HG02981 (cell line): ENCODE measurements at regions not wholly inside any gene's neighbourhood (a gene's known extent, or its start where the extent isn't known, plus 50 kb on each side); places are given as distances from the start of the nearest gene placed in this dataset.

Experiments used
- ATAC-seq: cut with Tn5 transposase; IDR thresholded peaks from one replicate; pipeline ENCODE4 v1.9.1; 2021; ENCODE audit warnings: mild to moderate bottlenecking, moderate library complexity; ENCODE audit not compliant: unreplicated experiment

GRCh38 chr10:10870523-10871241 is 147.0 kb upstream of the CELF2 start:
- ATAC-seq: no peak

GRCh38 chr10:10871352-10871751 is 146.3 kb upstream of the CELF2 start:
- ATAC-seq: no peak

- no peak for ATAC-seq
Measured at GRCh38 chr10:10872035-10872673, 145.5 kb upstream of the CELF2 start.

GRCh38 chr10:10872764-10873163 is 144.9 kb upstream of the CELF2 start:
- ATAC-seq: no peak

DNA sequence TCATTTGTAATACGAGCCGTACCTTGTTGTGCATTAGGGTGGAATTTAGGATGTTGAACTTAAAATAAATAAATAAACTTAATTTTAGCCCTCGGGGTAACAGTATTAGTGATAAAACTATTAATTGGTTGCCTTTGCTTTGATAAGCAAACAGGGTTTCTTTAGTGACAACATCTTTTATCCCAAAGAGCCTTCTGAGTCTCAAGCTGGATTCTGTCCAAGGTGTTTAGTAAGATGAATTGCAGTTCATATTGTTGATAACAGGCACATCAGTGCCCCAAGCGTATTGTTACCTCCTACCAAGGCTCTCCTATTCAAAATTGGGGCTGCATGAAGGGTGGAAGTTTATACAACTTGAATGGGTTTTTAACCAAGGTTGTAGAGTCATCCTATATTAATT is 144.4 kb upstream of the CELF2 start:
- ATAC-seq: no peak

DNA sequence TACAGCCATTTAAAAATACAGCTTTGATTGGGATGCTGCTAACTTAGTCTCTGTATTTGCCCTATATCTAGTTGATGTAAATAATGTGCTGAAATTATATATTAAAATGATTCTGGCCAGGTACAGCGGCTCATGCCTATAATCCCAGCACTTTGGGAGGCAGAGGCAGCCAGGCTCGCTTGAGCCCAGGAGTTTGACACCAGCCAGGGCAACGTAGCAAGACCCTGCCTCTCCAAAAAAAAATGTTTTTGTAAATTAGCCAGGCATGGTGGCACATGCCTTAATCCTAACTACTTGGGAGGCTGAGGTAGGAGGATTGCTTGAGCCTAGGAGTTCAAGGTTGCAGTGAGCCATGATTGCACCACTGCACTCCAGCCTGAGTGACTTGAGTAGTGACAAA is 143.8 kb upstream of the CELF2 start:
- ATAC-seq: no peak

GRCh38 chr10:10878963-10879362 is 138.7 kb upstream of the CELF2 start:
- ATAC-seq: no peak

DNA sequence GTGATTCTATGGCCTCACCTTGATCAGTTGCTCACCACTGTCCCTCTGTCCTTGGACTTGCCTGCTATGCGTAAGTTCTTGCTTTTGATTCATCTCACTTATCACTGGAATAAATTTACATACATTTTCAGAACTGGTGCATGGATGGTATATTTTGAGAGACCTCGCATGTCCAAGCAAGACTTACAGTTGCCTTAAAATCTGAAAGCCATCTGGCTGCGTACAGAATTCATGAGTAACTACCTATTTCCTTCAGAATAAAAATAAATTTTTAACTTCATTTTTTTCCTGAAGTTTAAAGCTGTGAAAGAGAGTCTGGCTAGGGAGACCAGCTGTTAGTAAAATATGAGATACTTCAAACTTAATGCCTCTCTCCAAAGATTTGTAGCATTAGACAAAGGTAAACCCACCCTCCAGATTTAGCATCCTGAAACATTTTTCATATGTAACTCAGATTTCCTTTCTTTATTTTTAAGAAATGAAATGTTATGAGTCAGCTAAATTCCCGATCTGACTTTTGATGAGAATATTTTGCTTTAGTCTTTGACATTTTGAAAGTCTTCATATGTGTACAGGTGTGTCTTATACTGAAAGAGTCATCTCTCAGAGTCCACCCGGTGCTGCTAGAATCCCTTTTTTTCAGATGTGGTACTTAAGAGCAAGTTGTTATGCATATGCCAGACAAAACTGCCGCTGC is 136.4 kb upstream of the CELF2 start:
- no peak for ATAC-seq

- ATAC-seq: no peak
Measured at GRCh38 chr10:10883737-10884136, 133.9 kb upstream of the CELF2 start.

DNA sequence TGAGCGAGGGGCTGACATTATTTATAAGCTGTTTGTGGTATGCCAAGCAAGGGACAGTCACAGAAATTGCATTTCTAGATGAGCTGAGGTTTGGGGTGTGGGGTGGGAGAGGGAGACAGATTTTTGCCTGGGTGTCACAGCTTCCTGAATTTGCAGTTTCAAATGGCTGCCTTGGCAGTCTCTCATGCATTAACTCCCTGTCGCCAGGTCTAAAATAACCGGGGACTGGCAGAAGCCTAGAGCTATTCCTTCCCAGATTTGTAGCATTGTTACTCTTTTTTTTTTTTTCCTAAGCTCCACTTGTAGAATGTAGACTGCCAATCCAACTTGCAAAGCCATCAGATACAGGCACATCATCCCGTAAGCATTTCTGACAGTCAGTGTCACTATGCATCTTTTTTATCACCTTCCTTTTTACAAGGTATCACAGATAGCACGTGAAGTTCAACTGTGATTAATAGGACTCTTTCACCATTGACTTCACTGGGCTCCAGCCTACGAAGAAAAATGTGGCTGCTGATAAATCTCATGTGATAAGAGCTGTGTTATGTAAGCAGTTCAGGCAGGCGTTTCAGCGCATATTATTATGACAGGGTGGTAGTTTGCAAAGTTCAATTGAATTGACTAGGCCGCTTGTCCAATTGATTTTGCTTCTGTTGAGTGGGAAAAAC is 130.7 kb upstream of the CELF2 start:
- no peak for ATAC-seq

DNA sequence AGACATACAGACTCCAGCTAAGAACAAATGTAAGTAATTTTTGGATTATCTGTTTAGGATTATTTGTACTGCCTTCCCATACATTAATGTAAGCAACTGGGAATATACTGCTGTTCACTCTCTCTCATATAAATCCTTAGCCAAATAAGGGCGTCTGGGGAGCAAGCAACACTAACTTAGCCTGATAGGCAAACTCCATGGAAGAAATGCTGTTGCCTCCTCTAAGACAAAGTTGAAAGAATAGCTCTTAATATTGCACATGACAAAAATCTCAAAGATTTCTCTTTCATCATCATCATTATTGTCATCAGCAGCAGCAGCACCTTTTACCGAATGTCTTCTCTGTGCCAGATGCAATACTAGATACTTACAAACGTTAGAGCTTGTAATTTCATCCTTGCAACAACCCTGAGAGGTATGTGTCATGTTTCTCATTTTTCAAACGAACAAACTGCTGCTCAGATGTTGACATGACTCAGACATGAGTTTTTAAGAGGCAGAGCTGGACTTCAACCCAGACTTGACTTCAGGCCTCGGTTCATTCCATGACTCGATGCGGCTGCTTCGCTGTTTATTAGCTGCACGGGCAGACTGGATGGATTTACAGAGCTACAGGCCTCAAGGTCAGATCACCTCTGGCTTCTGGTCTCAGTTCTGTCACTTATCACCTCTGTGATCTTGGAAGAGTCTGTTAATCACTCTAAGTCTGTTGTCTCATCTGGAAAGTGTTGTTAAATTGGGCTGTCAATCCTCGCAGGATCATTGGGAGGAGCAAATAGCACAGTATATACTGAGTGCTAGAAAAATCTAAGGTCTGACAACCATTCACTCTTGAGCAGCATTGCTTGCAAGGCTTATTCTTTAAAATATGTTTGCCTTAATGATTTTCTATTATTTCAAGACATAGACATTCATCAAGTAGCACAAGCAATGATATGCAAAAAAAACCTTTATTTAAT is 126.3 kb upstream of the CELF2 start:
- no peak for ATAC-seq

GRCh38 chr10:10892290-10892875 is 125.3 kb upstream of the CELF2 start:
- no peak for ATAC-seq

GRCh38 chr10:10897400-10897799 is 120.3 kb upstream of the CELF2 start:
- no peak for ATAC-seq

DNA sequence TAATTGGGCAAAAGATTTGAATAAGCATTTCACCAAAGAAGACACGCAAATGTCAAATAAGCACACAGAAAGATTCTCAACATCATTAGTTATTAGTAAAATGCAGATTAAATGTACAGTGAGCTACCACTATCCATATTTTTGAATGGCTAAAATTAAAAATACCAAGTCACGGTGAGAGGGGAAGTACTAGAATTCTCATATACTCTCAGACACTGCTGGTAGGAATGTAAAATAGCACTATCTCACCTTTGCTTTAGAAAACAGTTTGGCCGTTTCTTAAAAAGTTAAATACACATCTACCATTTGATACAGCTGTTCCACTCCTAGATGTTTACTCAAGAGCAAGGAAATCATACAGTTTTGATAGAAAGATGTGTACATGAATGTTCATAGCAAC is 115.8 kb upstream of the CELF2 start:
- no peak for ATAC-seq

DNA sequence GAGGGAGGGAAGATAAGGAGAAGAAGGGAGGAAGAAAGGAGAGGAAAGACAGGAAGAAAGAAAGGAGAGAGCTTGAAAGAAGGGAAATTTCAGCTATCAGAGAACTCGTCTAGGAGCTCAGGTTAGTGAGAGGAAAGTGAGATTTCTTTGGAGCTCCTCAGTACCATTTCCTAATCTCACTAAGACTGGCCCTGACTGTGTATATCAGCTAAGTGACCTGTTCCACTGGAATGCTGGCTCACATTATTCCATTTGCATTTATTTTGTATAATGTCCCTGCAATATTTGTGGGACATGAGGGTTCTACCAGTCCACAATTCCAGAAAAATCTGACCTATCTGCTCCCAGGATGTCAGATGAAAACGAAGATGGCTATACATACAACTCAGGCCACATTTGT is 114.7 kb upstream of the CELF2 start:
- ATAC-seq: no peak

GRCh38 chr10:10903620-10904019 is 114.1 kb upstream of the CELF2 start:
- ATAC-seq: no peak

- ATAC-seq: no peak
Measured at GRCh38 chr10:10910634-10911033, 107.0 kb upstream of the CELF2 start.

- ATAC-seq: no peak
Measured at GRCh38 chr10:10911035-10911434, 106.6 kb upstream of the CELF2 start.

DNA sequence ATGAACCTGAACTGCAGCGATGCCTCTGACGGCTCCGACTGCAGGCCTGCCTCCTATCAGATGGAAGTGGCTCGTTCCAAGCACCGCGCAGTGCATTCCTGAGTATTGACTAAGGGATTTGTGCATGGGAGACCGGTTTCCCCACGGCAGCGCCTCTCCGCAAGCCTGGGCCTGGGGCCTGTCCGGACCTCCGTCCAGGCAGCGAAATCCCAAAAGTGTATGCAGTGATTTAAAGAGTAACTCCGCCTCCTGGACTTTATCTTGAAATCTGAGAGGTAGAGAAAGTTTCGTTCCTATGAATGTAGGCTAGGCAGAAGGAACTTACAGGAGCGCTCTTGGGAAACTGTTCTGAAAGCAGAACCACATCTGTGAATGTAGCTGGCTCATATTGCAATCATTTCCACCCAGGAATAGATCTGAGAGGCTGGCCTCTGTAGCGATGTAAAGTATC is 106.2 kb upstream of the CELF2 start:
- no peak for ATAC-seq

- no peak for ATAC-seq
Measured at GRCh38 chr10:10914144-10914543, 103.5 kb upstream of the CELF2 start.
